SK-N-MC (cell line): ENCODE measurements at regions not wholly inside any gene's neighbourhood (a gene's known extent, or its start where the extent isn't known, plus 50 kb on each side); places are given as distances from the start of the nearest gene placed in this dataset.

Experiments
- EZH2 ChIP-seq: fragments of 200-600 bp; sonication (generic); IDR thresholded peaks from one replicate; pipeline ENCODE4 v1.6.1; 2017; ENCODE audit warnings: antibody characterized with exemption
- POLR2AphosphoS5 ChIP-seq: IDR thresholded peaks from 2 replicates; pipeline ENCODE4 v1.6.1; 2012; ENCODE audit warnings: mild to moderate bottlenecking, low read depth, low read length, borderline replicate concordance

DNA sequence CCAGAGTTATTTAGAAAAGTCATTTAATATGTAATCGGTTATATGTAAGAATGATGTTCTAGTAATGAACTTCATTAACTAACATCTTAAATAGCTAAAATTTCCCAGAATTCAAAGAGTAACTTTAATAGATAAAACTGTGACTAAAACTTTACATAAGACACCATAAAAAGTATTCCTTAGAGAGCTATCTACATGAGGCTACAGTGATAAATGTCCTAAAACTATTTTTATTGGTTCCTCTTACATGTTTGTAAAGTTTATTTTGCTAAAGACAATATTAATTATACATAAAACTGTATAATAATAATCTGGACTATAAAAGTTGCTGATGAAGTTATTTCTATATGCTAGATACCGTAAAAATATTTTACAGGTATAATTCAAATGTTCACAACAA lies 897.7 kb upstream of the EPHA5 start:
- TF ChIP-seq EZH2: no peak
- TF ChIP-seq POLR2AphosphoS5: no peak
